Ovary (tissue), 7 donors: ENCODE measurements at regions not wholly inside any gene's neighbourhood (a gene's known extent, or its start where the extent isn't known, plus 50 kb on each side); places are given as distances from the start of the nearest gene placed in this dataset. TPM values are rescaled to one million over a fixed set of nuclear protein-coding genes. Genes with fewer than 3 reads are reported as not detected.

Experiments
- DNase-seq, 5 donors: peaks; one replicate each; pipeline ENCODE4 v3.0.0-alpha.2; 2019 to 2020
- H3K27ac ChIP-seq, 2 donors: fragments of 200-600 bp; one replicate each; pipeline versions ENCODE4 v1.5.1 to v1.8.0; 2019 to 2022
- H3K27me3 ChIP-seq: fragments of 200-600 bp; one replicate; pipeline ENCODE4 v1.8.0; 2022
- H3K36me3 ChIP-seq: fragments of 200-600 bp; sonication (generic); one replicate; pipeline ENCODE4 v1.5.1; 2019
- H3K4me1 ChIP-seq: one replicate; pipeline ENCODE4 v1.8.1; 2013; ENCODE audit warnings: mild to moderate bottlenecking, moderate library complexity; ENCODE audit not compliant: insufficient read depth
- H3K4me3 ChIP-seq: fragments of 200-600 bp; sonication (generic); one replicate; pipeline ENCODE4 v1.5.1; 2017
- H3K9me3 ChIP-seq, 2 donors: fragments of 200-600 bp in 1 of 2; sonication (generic) in 1 of 2; one replicate each; pipeline versions ENCODE4 v1.5.1 to v1.8.1; 2013 to 2019; ENCODE audit warnings: mild to moderate bottlenecking in 1 of 2, moderate library complexity in 1 of 2
- CTCF ChIP-seq, 3 donors: fragments of 450-650 bp in 2 of 3; fragments of 200-600 bp in 1 of 3; IDR thresholded peaks; one replicate each; pipeline versions ENCODE4 v1.5.1 to v1.8.0; 2016 to 2022; ENCODE audit warnings: antibody characterized with exemption in 3 of 3, mild to moderate bottlenecking in 1 of 3
- EP300 ChIP-seq: sonication (generic); formaldehyde crosslinking; IDR thresholded peaks from one replicate; pipeline ENCODE4 v1.6.1; 2017; ENCODE audit warnings: antibody characterized with exemption
- POLR2A ChIP-seq: fragments of 450-650 bp; IDR thresholded peaks from one replicate; pipeline ENCODE4 v1.6.1; 2017; ENCODE audit warnings: antibody characterized with exemption, mild to moderate bottlenecking, moderate library complexity
- WGBS, 3 donors: extraction: QIAGEN DNeasy Blood & Tissue Kit in 1 of 3; methylation state at CpG; one replicate each; pipeline versions ENCODE4 v1.1.5 to v1.1.7; 2013 to 2017; 5-methylcytosine and 5-hydroxymethylcytosine counted together
- intact Hi-C, 4 donors: fragments of 100-400 bp; cut with DNase I; formaldehyde crosslinking; loops; one replicate each; pipeline versions ENCODE4 v1.11.0 to v1.15.1; 2022 to 2023
- small RNA-seq: library from RNA; depleted of rRNA; stranded (forward); fragments of <200 nt; gene quantifications from one replicate; pipeline ENCODE3, GENCODE V24; 2016
- donor health status: DM: no; HTN: no; CAD: no; lungs with moderate emphysema.
- donor health status: DM: no; HTN: no; CAD: no.
- donor health status: Bipolar disorder and iron deficiency.
- donor health status: DM: no; HTN: no; CAD: no.
- donor health status: DM: yes; HTN: yes; CAD: no.

DNA sequence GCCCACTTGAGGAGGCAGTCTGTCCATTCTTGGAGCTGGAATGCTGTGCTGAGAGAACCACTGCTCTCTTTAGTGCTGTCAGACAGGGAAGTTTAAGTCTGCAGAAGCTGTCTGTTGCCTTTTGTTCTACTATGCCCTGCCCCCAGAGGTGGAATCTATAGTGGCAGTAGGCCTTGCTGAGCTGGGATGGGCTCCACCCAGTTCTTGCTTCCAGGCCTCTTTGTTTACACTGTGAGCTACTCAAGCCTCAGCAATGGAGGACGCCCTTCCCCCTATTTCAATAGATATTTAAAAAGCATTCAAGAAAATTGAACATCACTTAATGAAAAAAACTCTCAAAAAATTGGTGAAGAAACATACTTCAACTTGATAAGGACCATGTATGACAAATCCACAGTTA lies 313.5 kb downstream of the PHKB start:
- DNase-seq, result no peak
- Histone ChIP-seq H3K9me3 (no peaks in the 10 kb centered on the region), H3K27me3 (no peaks in the 10 kb centered on the region), H3K4me1 (peaks cover 3% of the 10 kb centered on the region), H3K4me3 (no peak overlapping the region), H3K36me3 (no peaks in the 10 kb centered on the region), H3K27ac (no peak overlapping the region)
- WGBS, 3 donors, result 56 to 68% (median 63%) methylated on average over 1 of the region's 1 CpG
- intact Hi-C loops, result no loop called here
- TF ChIP-seq EP300, result no peak
- no peak for TF ChIP-seq POLR2A
- no peak for TF ChIP-seq CTCF (IDR thresholded peaks at IDR 0.05)

DNA sequence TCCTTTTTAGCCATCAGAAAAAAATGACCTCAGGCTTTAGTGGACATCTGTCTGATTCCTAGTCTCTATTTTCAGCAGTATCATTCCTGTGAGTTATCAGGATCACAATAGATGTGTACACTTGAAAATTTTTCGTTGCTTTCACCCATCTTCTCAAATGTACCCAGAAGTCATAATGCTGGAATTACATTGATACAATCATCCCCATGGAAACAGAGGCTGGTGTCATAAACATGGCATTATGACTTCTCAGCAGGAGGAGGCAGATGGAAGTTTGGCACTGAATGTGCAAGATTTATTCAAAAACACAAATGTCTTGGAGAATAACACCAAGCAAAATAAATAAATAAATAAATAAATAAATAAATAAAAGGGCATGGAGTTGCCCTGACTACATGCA lies 292.5 kb downstream of the PHKB start:
- DNase-seq, result no peak
- H3K36me3 ChIP-seq, result no peaks in the 10 kb centered on the region
- 42 to 62% (median 45%) methylated on average over 1 of the region's 1 CpG for WGBS, 3 donors
- no peak for TF ChIP-seq CTCF (IDR thresholded peaks at IDR 0.05)
- no peak overlapping the region for H3K4me3 ChIP-seq
- no peak overlapping the region for H3K27ac ChIP-seq
- H3K27me3 ChIP-seq, result no peaks in the 10 kb centered on the region
- H3K4me1 ChIP-seq, result no peaks in the 10 kb centered on the region
- no peaks in the 10 kb centered on the region for H3K9me3 ChIP-seq
- intact Hi-C loops, result no loop called here

Small RNA genes lying in the stretch of these regions (small RNA-seq; reads per million reads assigned to genes)
- gene AC141846.1, result not detected
